ENCODE measurements at regions not wholly inside any gene's neighbourhood (a gene's known extent, or its start where the extent isn't known, plus 50 kb on each side); places are given as distances from the start of the nearest gene placed in this dataset.

- no peak for TF ChIP-seq CTCF (IDR thresholded peaks at IDR 0.05; ENCODE audit: low read depth, low read length)
- Histone ChIP-seq H3K27ac (no peak overlapping the region), H3K27me3 (ENCODE audit: insufficient read depth, low read depth, severe bottlenecking) (peaks cover 96% of the 10 kb centered on the region)
These were observed 395.0 kb upstream of the SHH start for GRCh38 chr7:156207306-156207705.

GRCh38 chr7:156206174-156206573, 393.9 kb upstream of the SHH start:
- DNase-seq, result no peak
- TF ChIP-seq CTCF (IDR thresholded peaks at IDR 0.05; ENCODE audit: low read depth, low read length), result no peak
- Histone ChIP-seq H3K27ac (no peak overlapping the region), H3K9me3 (ENCODE audit: severe bottlenecking) (no peaks in the 10 kb centered on the region), H3K27me3 (ENCODE audit: insufficient read depth, low read depth, severe bottlenecking) (peaks cover 96% of the 10 kb centered on the region), H3K36me3 (no peaks in the 10 kb centered on the region), H3K4me3 (ENCODE audit: low read depth, low read length) (no peak overlapping the region)

More at GRCh38 chr7:156207306-156207705, 395.0 kb upstream of the SHH start:
- no peak for DNase-seq
- H3K9me3 ChIP-seq (ENCODE audit: severe bottlenecking), result no peaks in the 10 kb centered on the region
- H3K36me3 ChIP-seq, result no peaks in the 10 kb centered on the region
- H3K4me3 ChIP-seq (ENCODE audit: low read depth, low read length), result no peak overlapping the region

GRCh38 chr7:156204820-156205219, 392.6 kb upstream of the SHH start:
- Histone ChIP-seq H3K27ac (no peak overlapping the region), H3K4me3 (ENCODE audit: low read depth, low read length) (no peak overlapping the region), H3K36me3 (no peaks in the 10 kb centered on the region), H3K9me3 (ENCODE audit: severe bottlenecking) (no peaks in the 10 kb centered on the region), H3K27me3 (ENCODE audit: insufficient read depth, low read depth, severe bottlenecking) (peaks cover 96% of the 10 kb centered on the region)
- no peak for TF ChIP-seq CTCF (IDR thresholded peaks at IDR 0.05; ENCODE audit: low read depth, low read length)
- no peak for DNase-seq

GRCh38 chr7:156203923-156204322, 391.7 kb upstream of the SHH start:
- H3K27ac ChIP-seq, result no peak overlapping the region
- peaks cover 96% of the 10 kb centered on the region for H3K27me3 ChIP-seq (ENCODE audit: insufficient read depth, low read depth, severe bottlenecking)
- no peaks in the 10 kb centered on the region for H3K9me3 ChIP-seq (ENCODE audit: severe bottlenecking)
- H3K36me3 ChIP-seq, result no peaks in the 10 kb centered on the region
- no peak for TF ChIP-seq CTCF (IDR thresholded peaks at IDR 0.05; ENCODE audit: low read depth, low read length)
- H3K4me3 ChIP-seq (ENCODE audit: low read depth, low read length), result no peak overlapping the region
- DNase-seq, result no peak

GRCh38 chr7:156198277-156198676, 386.0 kb upstream of the SHH start:
- DNase-seq, result no peak
- Histone ChIP-seq H3K4me3 (ENCODE audit: low read depth, low read length) (no peak overlapping the region), H3K27ac (no peak overlapping the region), H3K9me3 (ENCODE audit: severe bottlenecking) (no peaks in the 10 kb centered on the region), H3K36me3 (no peaks in the 10 kb centered on the region), H3K27me3 (ENCODE audit: insufficient read depth, low read depth, severe bottlenecking) (peaks cover 99% of the 10 kb centered on the region)
- no peak for TF ChIP-seq CTCF (IDR thresholded peaks at IDR 0.05; ENCODE audit: low read depth, low read length)

- Histone ChIP-seq H3K4me3 (ENCODE audit: low read depth, low read length) (no peak overlapping the region), H3K36me3 (no peaks in the 10 kb centered on the region), H3K9me3 (ENCODE audit: severe bottlenecking) (no peaks in the 10 kb centered on the region), H3K27me3 (ENCODE audit: insufficient read depth, low read depth, severe bottlenecking) (peaks cover 97% of the 10 kb centered on the region), H3K27ac (no peak overlapping the region)
- TF ChIP-seq CTCF (IDR thresholded peaks at IDR 0.05; ENCODE audit: low read depth, low read length), result no peak
- DNase-seq, result no peak
These were observed 384.4 kb upstream of the SHH start for GRCh38 chr7:156196649-156197048.
